ENCODE measurements at regions not wholly inside any gene's neighbourhood (a gene's known extent, or its start where the extent isn't known, plus 50 kb on each side); places are given as distances from the start of the nearest gene placed in this dataset.
"Not testable (repeated sequence)": the region's sequence is repeated elsewhere in the genome, so short reads cannot be mapped to it uniquely, and the experiment has no call there.

DNA sequence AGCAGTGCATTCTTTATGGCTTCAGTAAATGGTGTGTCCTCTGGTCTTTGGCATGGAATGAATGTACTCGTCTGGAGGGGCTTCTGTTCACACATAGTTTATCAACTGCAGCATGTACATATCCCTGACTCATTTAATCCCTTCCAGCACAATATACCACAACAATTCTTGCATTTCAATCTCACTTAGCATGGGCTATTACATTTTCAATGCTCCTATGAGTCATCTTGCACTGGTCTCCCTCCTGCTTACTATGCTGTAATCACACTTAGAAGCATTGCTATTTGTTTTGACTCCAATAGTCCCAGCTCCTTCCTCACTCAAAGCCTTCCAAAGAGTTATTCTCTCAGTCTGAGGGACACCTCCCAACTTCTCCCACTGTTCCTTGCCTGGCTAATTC lies 180.9 kb upstream of the NUDT10 start:
- peak; percentile 27 for DNase-seq (ENCODE audit: low spot score)

DNA sequence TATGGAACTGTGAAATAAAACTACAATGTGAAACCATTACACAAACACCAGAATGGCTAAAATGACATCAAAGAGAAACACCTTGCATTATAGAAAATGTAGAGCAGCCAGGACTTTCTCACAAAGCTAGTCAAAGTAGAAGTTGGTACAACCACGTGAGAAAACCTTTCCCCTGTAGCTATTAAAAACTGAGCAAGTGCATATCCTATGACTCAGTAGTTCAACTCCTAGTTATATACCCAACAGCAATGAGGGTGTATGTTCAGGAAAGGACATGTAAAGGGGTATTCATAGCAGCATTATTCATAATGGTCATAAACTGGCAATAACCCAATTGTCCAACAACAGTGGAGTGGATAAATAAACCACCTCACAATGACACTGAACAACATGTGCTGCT lies 177.5 kb upstream of the NUDT10 start:
- DNase-seq (ENCODE audit: low spot score) = no peak

DNA sequence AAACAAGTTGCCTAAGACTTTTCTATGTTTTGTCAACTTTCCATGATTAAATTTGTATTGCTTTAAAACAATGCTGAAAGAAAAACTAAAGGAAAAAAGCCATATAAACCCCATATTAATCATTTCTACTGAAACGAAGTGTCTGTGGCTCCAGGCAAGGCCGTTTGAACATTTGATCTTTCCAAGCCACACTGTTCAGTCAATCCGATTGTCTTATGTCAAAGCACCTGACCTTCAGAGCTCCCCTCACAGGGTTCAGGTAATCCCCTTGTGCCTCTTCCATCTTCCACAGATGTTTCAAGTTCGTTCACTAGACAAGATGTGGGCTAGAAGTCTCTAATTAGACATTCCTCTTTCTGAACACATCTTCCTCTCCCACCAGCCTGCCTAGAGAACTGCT lies 177.1 kb upstream of the NUDT10 start:
- DNase-seq (ENCODE audit: low spot score) = no peak

DNA sequence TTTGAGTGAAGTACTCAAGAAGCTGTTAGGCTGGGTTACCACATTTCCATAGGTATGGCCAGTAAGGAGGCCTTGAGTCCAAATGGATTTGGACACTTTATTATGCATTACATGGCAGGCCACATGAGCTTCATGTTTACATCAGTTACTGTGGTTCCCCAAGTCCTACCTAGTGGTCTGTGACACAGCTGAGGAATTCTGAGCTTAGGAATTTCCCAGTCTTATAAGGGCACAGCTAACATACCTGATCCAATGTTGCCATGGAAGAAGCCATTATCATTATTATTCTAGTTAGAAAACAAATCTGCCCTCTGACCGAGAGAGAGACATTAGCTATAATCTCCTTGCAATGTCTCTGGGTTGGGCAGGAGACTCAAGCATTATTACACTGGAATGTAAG lies 174.4 kb upstream of the NUDT10 start:
- no peak for DNase-seq (ENCODE audit: low spot score)

DNA sequence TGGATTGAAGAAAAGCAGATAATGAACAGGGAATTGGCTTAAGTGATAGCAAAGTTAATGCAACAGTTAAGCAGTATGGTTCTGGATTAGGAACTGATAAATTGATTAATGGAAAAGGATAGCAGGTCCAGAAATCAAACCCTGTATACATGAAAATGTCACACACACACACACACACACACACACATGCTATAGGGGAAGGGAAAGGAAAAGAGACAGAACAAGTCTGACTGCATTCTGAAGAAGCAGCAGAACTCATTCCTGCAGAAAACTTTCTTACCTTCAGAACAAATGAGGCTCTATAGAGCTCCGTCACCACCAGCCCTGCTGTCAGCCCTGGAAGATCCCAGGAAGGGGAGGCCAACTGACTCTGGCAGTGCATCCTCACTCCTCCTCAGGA lies 173.2 kb upstream of the NUDT10 start:
- DNase-seq (ENCODE audit: low spot score) = not testable (repeated sequence)

DNA sequence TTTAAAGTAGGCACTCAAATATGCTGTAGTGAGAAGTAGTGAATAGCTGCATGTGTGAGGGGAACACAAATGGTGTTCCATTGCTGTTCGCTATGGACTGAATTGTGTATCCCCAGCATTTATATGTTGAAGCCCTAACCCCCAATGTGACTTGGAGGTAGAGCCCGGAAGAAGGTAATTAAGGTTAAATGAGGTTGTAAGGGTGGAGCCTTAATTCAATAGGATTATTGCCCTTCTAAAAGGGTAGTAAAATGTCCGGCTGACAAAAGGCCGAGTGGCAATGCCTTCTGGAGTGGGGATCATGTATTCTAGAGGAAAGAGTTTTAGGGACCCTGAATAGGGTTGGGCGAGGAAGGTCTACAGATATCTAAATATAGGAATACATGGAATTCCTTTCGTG lies 168.9 kb upstream of the NUDT10 start:
- no peak for DNase-seq (ENCODE audit: low spot score)

DNA sequence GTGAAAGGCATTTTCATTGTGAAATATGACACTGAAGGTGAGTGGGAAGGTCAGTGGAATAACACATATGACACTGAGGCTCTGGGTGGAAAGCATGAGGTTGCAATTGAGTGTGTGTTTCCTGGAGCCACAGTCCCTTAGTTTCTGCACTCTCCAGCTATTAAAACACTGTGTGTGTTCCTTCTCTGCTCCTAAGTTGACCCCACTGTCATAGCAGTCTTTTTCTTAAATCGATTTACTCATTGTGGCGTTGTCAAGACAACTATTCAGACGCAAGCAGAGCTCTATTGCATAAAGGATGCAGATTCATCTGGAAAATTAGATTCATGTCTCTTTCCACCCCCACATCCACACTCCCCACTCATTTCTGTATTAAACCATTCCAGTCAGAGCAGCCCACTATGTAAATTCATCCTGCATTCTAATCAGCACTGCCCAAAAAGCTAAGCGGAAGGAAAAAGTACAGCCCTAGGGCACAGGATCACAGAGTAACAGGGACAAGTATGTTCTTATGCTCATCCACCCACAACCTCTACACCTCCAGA lies 154.2 kb upstream of the NUDT10 start:
- not testable (repeated sequence) for DNase-seq (ENCODE audit: low spot score)

DNA sequence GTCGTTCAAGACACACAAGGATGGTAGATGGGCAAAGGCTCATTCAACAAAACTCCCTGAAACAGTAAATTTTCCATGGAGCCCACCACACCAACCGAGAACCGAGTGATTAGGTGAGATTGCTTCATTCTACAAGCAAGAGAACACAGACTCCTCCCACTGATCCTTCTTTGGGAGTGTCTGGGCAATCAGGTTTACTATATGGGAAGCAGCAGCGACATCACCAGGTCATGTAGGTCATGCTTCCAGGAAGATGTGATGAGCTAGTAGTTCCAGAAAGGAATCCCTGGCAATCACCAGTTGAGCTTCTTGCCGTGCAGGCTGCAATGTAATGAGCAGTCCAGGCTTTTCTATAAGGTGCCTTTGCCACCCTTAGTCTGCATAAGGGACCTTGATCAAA lies 152.8 kb upstream of the NUDT10 start:
- DNase-seq (ENCODE audit: low spot score) = not testable (repeated sequence)

DNA sequence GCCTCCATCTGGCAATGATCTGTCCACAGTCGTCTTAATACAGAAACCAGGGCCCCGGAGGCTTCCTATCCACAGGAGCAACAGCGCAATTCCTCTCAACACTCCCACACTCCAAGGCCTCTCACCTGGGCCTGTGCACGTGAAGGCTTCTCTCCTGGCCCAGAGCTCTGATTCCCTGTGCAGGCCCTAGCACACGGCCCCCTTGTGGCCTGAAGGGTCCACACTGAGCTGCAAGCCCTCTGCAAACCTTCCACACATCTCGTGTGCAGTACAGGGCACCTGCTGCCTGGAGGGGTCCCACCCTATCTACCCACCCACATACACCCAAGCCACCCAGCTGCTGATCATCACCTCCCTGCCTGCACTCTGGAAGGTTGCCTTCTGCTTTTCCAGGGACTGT lies 150.1 kb upstream of the NUDT10 start:
- DNase-seq (ENCODE audit: low spot score) = no peak

DNA sequence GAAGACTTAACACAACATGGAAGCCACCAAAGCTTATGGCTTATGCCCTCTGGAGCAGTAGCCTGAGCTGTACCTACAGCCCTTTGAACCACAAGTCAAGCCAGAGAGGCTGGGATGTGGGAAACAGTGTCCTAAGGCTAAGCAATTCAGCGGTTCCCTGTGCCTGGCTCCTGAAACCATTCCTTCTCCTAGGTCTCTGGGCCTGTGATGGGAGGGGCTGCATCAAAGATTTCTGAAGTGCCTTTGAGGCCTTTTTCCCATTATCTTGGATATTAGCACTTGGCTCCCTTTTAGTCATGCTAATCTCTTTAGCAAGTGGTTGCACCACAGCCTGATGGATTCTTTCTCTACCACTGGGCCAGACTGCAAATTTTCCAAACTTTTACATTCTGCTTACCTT lies 140.5 kb upstream of the NUDT10 start:
- no peak for DNase-seq (ENCODE audit: low spot score)

DNA sequence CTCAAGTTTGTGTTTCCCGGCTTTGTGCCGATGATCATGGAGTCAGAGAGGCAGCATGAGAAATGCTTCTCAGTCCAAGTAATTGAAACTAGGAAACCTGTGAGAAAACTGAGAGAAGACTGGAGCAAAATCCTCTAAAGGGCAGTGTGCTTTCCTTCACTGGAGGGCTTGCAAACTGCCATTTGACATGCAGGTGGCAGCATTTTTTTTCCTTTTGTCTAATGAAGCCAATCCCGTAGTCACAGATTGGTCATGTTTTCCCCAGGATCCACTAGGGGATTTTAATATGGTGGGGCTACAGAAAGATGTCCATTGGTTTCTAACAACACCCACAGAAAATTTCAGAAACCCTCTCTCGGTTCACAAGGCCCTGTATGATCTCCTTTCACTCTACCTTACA lies 117.4 kb upstream of the NUDT10 start:
- DNase-seq (ENCODE audit: low spot score) = no peak

DNA sequence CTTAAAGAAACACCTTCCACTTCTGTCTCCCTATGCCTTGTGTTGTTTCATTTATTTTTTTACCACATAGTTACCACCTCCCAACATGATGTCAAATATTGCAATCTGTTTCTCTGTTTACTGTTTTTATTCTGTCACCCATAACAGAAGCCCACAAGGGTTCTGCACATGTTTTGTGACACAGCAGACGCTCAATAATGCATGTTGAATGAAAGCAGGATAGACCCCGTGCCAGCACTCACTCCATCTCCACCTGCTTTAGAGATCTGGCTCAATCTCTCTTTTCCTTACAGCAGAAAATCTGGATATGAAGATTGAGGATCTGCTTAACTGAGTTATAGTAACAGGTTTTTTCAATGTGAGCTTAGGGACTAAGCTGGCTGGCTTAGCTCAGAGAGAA lies 116.8 kb upstream of the NUDT10 start:
- no peak for DNase-seq (ENCODE audit: low spot score)

DNA sequence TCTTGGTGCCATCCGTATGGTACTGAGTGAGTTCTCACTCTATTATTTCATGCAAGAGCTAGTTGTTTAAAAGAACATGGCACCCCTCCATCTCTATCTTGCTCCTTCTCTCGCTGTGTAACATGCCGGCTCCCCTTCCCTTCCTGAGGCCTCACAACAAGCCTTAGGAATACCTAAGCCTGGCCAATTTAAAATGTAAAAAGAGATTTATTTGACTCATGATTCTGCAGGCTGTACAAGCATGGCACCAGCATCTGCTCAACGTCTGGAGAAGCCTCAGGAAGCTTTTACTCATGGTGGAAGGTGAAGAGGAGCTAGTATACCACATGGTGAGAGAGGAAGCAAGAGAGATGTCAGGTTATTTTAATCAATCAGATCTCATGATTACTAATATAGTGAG lies 90.4 kb upstream of the NUDT10 start:
- no peak for DNase-seq (ENCODE audit: low spot score)

DNA sequence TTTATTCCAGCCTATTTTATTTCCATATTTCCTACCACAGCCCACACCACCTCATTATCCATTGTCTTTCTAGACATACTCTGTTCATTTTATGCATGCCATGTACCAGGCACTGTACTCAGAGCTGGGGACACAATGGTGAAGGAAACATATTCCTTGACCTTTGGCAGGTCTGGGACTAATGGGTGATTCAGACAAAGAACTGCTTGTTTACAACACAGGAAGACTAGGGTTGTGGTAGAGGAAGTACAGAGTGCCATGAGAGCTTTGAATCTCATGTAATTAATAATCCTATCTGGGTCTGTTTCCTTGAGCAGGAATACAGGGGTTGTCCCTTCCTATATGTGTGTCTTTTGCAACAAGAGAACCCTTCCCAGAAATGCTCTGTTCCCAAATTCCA lies 75.1 kb upstream of the NUDT10 start:
- peak; percentile 2 for DNase-seq (ENCODE audit: low spot score)

DNA sequence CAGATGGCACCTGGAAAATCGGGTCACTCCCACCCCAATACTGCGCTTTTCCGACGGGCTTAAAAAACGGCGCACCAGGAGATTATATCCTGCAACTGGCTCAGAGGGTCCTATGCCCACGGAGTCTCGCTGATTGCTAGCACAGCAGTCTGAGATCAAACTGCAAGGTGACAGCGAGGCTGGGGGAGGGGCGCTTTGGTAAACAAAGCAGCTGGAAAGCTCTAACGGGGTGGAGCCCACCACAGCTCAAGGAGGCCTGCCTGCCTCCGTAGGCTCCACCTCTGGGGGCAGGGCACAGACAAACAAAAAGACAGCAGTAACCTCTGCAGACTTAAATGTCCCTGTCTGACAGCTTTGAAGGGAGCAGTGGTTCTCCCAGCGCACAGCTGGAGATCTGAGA lies 70.4 kb upstream of the NUDT10 start:
- not testable (repeated sequence) for DNase-seq (ENCODE audit: low spot score)

DNA sequence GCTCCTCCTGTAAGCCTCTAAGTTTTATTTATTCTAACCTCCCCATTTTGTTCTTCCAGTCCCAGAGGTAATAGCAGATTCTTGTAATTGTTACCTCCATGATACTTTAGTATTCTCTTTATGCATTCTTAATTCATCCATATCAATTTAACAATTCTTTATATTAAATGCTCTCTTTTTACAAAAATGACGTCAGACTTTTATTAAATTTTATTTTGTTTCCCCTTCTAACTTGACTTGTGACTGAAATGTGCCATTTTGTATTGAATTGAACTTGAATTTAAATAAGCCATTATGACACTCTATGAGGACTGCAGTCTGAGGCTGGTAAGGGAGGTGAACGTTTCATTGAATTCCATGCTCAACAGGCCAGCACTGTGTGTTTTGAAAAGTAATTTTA lies 60.0 kb upstream of the NUDT10 start:
- DNase-seq (ENCODE audit: low spot score) = no peak

DNA sequence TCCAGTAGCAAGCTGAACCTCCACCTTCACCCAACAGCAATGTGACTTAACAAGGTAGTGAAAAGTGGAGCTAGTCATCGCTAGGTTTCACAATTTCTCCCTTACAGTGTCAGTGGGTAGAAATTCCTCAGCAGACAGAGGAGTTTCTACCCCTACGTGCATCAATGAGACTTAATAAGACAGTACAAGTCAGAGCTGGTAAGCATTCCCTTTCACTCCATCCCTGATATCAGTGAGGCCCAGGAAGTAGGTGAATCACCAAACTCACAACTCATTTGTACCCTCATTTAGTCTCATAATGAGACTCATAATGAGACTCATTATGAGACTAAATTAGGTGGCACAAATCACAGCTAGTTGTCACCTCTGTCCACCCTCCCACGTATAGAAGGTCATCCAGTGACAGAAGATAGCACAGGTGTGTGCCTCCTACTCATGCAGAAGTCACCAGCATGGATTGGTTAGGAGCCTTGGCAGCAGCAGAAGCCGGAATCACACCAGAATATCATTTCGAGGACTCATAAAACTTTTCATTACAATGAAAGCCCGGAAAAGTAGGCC lies 50.8 kb upstream of the NUDT10 start:
- DNase-seq (ENCODE audit: low spot score) = no peak
